Neural progenitor cell (in vitro differentiated cells): ENCODE measurements at regions not wholly inside any gene's neighbourhood (a gene's known extent, or its start where the extent isn't known, plus 50 kb on each side); places are given as distances from the start of the nearest gene placed in this dataset.

Experiments used
- EZH2phosphoT487 ChIP-seq: fragments of 200-600 bp; sonication (generic); IDR thresholded peaks from 2 replicates; pipeline ENCODE4 v1.6.1; 2017; ENCODE audit warnings: antibody characterized with exemption
- TF ChIP-seq, protein P1 (sequence below): fragments of 200-600 bp; sonication (generic); IDR thresholded peaks from 2 replicates; pipeline ENCODE4 v1.5.1; 2017; ENCODE audit warnings: antibody characterized with exemption, mild to moderate bottlenecking

- TF ChIP-seq, protein P1, sequence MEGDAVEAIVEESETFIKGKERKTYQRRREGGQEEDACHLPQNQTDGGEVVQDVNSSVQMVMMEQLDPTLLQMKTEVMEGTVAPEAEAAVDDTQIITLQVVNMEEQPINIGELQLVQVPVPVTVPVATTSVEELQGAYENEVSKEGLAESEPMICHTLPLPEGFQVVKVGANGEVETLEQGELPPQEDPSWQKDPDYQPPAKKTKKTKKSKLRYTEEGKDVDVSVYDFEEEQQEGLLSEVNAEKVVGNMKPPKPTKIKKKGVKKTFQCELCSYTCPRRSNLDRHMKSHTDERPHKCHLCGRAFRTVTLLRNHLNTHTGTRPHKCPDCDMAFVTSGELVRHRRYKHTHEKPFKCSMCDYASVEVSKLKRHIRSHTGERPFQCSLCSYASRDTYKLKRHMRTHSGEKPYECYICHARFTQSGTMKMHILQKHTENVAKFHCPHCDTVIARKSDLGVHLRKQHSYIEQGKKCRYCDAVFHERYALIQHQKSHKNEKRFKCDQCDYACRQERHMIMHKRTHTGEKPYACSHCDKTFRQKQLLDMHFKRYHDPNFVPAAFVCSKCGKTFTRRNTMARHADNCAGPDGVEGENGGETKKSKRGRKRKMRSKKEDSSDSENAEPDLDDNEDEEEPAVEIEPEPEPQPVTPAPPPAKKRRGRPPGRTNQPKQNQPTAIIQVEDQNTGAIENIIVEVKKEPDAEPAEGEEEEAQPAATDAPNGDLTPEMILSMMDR: no peak
- TF ChIP-seq EZH2phosphoT487: no peak
Measured at GRCh38 chr1:181172082-181172481, 83.6 kb downstream of the IER5 start.
